ENCODE measurements at regions not wholly inside any gene's neighbourhood (a gene's known extent, or its start where the extent isn't known, plus 50 kb on each side); places are given as distances from the start of the nearest gene placed in this dataset.

GRCh38 chr1:232687728-232688127 lies 57.8 kb upstream of the SIPA1L2 start:
- peaks cover 0 to 5% of the 10 kb centered on the region in 2 experiments; a peak in 2 of 4 replicates for H3K4me1 ChIP-seq (ENCODE audit: control insufficient read depth in 1 of 2, insufficient read depth in 2 of 2, low read depth in 1 of 2, low read length in 1 of 2)
- no peak for DNase-seq
- no peak overlapping the region for H3K27ac ChIP-seq (ENCODE audit: low read depth in 2 of 2, low read length in 1 of 2)
- no peaks in the 10 kb centered on the region for H3K36me3 ChIP-seq (replicated peaks in 1 of 2; ENCODE audit: control insufficient read depth in 1 of 2, insufficient read depth in 2 of 2, low read length in 1 of 2)
- H3K79me2 ChIP-seq (ENCODE audit: insufficient read depth), result no peaks in the 10 kb centered on the region
- no peak overlapping the region for H3K9ac ChIP-seq
- POLR2A ChIA-PET, result no interaction called here
- no peaks in the 10 kb centered on the region for H3K9me3 ChIP-seq
- H3K27me3 ChIP-seq (ENCODE audit: insufficient read depth), result no peaks in the 10 kb centered on the region
- no peak overlapping the region for H3K4me2 ChIP-seq
- CTCF ChIA-PET, result no interaction called here
- H3K4me3 ChIP-seq (ENCODE audit: low read depth in 2 of 2, low read length in 1 of 2), result no peak overlapping the region
- no peaks in the 10 kb centered on the region for H3F3A ChIP-seq (replicated peaks; ENCODE audit: insufficient read depth)
- WGBS (ENCODE audit: low lambda C conversion rate), result 58% methylated on average over 5 of the region's 5 CpGs
- TF ChIP-seq ELF1 (IDR thresholded peaks at IDR 0.05) (no peak), FOXJ3 (CRISPR knock-in tag; IDR thresholded peaks at IDR 0.05) (no peak), GATA2 (CRISPR knock-in tag; IDR thresholded peaks at IDR 0.05) (no peak), MXI1 (IDR thresholded peaks at IDR 0.05; ENCODE audit: low read depth, low read length) (no peak), USF1 (IDR thresholded peaks at IDR 0.05; ENCODE audit: borderline replicate concordance, low read depth) (no peak), MAX (IDR thresholded peaks at IDR 0.05; ENCODE audit: low read depth) (no peak), TAF1 (IDR thresholded peaks at IDR 0.05; ENCODE audit: borderline replicate concordance, low read depth, low read length) (no peak), NFIC (IDR thresholded peaks at IDR 0.05; ENCODE audit: borderline replicate concordance) (no peak), YY1 (IDR thresholded peaks at IDR 0.05; ENCODE audit: low read depth) (no peak), GABPA (IDR thresholded peaks at IDR 0.05; ENCODE audit: low read depth) (no peak), MEF2A (IDR thresholded peaks at IDR 0.05; ENCODE audit: borderline replicate concordance, low read depth) (no peak)
- H3K9me2 ChIP-seq, result no peaks in the 10 kb centered on the region
- no peak overlapping the region for H2AFZ ChIP-seq (ENCODE audit: low read depth)
- no peaks in the 10 kb centered on the region for H4K20me1 ChIP-seq (ENCODE audit: insufficient read depth)

DNA sequence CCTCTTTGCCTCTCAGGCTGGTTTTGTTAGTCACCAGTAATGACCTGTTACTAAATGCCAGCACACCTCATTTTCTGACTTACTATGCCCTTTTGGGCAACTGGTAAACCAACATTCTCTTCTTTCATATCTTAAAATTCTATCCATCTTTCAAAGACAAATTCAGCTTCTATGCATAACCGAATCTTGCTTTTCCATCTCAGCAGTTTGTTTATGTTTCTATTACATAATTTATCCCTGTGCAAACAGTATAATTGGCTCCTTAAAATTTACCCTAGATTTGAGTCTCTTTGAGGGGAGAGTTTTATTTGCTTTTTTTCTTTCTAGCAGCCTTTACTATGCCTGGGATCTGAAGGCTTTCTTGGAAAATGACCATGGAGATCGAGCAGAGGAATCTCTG lies 58.5 kb upstream of the SIPA1L2 start:
- ChIA-PET POLR2A (no interaction called here), CTCF (interaction anchor here (0.7 to 1.0 kb wide), 2 partner anchors 18 to 809 kb away, joined by 3 read pairs; no protein-coding TSS in a partner anchor)
- no peak overlapping the region for H3K4me2 ChIP-seq
- no peaks in the 10 kb centered on the region for H3K9me3 ChIP-seq
- no peak for TF ChIP-seq MAX (IDR thresholded peaks at IDR 0.05; ENCODE audit: low read depth)
- no peak for TF ChIP-seq GATA2 (CRISPR knock-in tag; IDR thresholded peaks at IDR 0.05)
- TF ChIP-seq RFX5 (IDR thresholded peaks at IDR 0.05; ENCODE audit: low read length), result no peak
- no peak for TF ChIP-seq RAD21 (IDR thresholded peaks at IDR 0.05; ENCODE audit: low read length)
- TF ChIP-seq USF1 (IDR thresholded peaks at IDR 0.05; ENCODE audit: borderline replicate concordance, low read depth), result no peak
- no peak for TF ChIP-seq NRF1 (IDR thresholded peaks at IDR 0.05; ENCODE audit: low read depth, low read length)
- no peak for TF ChIP-seq EZH2phosphoT487 (IDR thresholded peaks at IDR 0.05; ENCODE audit: borderline replicate concordance, low read depth)
- TF ChIP-seq FOXJ3 (CRISPR knock-in tag; IDR thresholded peaks at IDR 0.05), result no peak
- no peak for TF ChIP-seq POLR2AphosphoS5 (IDR thresholded peaks at IDR 0.05; ENCODE audit: low read depth, low read length)
- H4K20me1 ChIP-seq (ENCODE audit: insufficient read depth), result no peaks in the 10 kb centered on the region
- no peak overlapping the region for H3K27ac ChIP-seq (ENCODE audit: low read depth in 2 of 2, low read length in 1 of 2)
- WGBS (ENCODE audit: low lambda C conversion rate), result 27% methylated on average over 2 of the region's 2 CpGs
- H3K36me3 ChIP-seq (replicated peaks in 1 of 2; ENCODE audit: control insufficient read depth in 1 of 2, insufficient read depth in 2 of 2, low read length in 1 of 2), result no peaks in the 10 kb centered on the region
- no peaks in the 10 kb centered on the region for H3K27me3 ChIP-seq (ENCODE audit: insufficient read depth)
- H3K4me1 ChIP-seq (ENCODE audit: control insufficient read depth in 1 of 2, insufficient read depth in 2 of 2, low read depth in 1 of 2, low read length in 1 of 2), result peaks cover 0 to 5% of the 10 kb centered on the region in 2 experiments; a peak in 2 of 4 replicates
- no peak overlapping the region for H2AFZ ChIP-seq (ENCODE audit: low read depth)
- H3K9ac ChIP-seq, result no peak overlapping the region
- no peaks in the 10 kb centered on the region for H3F3A ChIP-seq (replicated peaks; ENCODE audit: insufficient read depth)
- no peaks in the 10 kb centered on the region for H3K79me2 ChIP-seq (ENCODE audit: insufficient read depth)
- DNase-seq, result no peak
- H3K4me3 ChIP-seq (ENCODE audit: low read depth in 2 of 2, low read length in 1 of 2), result no peak overlapping the region
- H3K9me2 ChIP-seq, result no peaks in the 10 kb centered on the region
